ENCODE measurements at regions not wholly inside any gene's neighbourhood (a gene's known extent, or its start where the extent isn't known, plus 50 kb on each side); places are given as distances from the start of the nearest gene placed in this dataset.

DNA sequence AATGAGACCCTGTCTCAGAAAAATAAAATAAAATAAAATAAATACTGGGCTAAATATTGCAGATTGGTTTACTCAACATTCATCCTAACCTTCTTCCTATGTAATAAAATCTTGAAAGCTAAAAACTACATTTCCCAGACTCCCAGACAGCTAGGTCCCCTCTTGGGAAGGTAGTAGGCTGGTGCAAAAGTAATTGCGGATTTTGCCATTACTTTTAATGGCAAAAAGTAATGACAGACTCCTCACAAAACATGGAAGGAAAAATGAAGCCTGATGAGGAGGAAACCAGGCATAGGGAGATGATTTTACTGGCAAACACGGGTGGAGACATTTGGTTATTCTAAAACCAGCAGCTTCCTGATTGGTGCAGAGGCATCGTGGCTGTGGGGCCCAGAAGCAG is 70.6 kb upstream of the E2F3 start:
- no peak for TF ChIP-seq EZH2 (IDR thresholded peaks at IDR 0.05; ENCODE audit: low read depth)
- TF ChIP-seq, protein P1, sequence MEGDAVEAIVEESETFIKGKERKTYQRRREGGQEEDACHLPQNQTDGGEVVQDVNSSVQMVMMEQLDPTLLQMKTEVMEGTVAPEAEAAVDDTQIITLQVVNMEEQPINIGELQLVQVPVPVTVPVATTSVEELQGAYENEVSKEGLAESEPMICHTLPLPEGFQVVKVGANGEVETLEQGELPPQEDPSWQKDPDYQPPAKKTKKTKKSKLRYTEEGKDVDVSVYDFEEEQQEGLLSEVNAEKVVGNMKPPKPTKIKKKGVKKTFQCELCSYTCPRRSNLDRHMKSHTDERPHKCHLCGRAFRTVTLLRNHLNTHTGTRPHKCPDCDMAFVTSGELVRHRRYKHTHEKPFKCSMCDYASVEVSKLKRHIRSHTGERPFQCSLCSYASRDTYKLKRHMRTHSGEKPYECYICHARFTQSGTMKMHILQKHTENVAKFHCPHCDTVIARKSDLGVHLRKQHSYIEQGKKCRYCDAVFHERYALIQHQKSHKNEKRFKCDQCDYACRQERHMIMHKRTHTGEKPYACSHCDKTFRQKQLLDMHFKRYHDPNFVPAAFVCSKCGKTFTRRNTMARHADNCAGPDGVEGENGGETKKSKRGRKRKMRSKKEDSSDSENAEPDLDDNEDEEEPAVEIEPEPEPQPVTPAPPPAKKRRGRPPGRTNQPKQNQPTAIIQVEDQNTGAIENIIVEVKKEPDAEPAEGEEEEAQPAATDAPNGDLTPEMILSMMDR (conservative IDR thresholded peaks at IDR 0.05), result no peak
